ENCODE measurements at regions not wholly inside any gene's neighbourhood (a gene's known extent, or its start where the extent isn't known, plus 50 kb on each side); places are given as distances from the start of the nearest gene placed in this dataset.
A peak's percentile ranks its signal among the peaks of the same experiment; 100 is the strongest.

DNA sequence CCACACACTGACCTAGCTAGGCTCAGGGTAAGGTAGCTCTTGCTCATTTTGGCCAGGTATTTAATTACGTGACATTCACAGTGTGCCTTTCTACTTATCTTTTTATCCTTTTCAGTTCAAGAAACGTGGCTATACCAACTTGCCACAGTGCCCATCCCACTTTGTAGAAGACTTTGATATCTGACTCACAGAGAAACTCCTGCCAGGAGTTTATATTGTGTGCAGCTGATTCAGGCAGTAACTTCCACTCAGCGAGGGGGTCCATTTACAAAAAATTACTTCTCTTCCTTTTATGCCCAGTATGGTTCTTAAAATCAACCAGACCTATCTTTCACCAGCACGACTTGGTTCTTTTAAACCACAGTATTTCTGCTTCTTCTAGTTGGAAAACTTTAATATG lies 75.6 kb downstream of the PRL start:
- no peak for TF ChIP-seq MYC (IDR thresholded peaks at IDR 0.05; ENCODE audit: borderline replicate concordance, low read length)
- no peak for TF ChIP-seq EP300 (IDR thresholded peaks at IDR 0.05)
- no peak for TF ChIP-seq RARB (CRISPR knock-in tag; IDR thresholded peaks at IDR 0.05)
- TF ChIP-seq, protein P1, sequence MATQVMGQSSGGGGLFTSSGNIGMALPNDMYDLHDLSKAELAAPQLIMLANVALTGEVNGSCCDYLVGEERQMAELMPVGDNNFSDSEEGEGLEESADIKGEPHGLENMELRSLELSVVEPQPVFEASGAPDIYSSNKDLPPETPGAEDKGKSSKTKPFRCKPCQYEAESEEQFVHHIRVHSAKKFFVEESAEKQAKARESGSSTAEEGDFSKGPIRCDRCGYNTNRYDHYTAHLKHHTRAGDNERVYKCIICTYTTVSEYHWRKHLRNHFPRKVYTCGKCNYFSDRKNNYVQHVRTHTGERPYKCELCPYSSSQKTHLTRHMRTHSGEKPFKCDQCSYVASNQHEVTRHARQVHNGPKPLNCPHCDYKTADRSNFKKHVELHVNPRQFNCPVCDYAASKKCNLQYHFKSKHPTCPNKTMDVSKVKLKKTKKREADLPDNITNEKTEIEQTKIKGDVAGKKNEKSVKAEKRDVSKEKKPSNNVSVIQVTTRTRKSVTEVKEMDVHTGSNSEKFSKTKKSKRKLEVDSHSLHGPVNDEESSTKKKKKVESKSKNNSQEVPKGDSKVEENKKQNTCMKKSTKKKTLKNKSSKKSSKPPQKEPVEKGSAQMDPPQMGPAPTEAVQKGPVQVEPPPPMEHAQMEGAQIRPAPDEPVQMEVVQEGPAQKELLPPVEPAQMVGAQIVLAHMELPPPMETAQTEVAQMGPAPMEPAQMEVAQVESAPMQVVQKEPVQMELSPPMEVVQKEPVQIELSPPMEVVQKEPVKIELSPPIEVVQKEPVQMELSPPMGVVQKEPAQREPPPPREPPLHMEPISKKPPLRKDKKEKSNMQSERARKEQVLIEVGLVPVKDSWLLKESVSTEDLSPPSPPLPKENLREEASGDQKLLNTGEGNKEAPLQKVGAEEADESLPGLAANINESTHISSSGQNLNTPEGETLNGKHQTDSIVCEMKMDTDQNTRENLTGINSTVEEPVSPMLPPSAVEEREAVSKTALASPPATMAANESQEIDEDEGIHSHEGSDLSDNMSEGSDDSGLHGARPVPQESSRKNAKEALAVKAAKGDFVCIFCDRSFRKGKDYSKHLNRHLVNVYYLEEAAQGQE (IDR thresholded peaks at IDR 0.05), result no peak
- TF ChIP-seq ZC3H11A (IDR thresholded peaks at IDR 0.05), result no peak
- TF ChIP-seq POLR2AphosphoS2 (conservative IDR thresholded peaks at IDR 0.05; ENCODE audit: low read length), result no peak
- TF ChIP-seq RCOR1 (IDR thresholded peaks at IDR 0.05; ENCODE audit: low read depth, low read length), result no peak
- no peak for DNase-seq (ENCODE audit: low read depth in 1 of 2, low spot score in 1 of 2)
- POLR2A ChIA-PET, result no interaction called here
- no peak overlapping the region for H3K4me3 ChIP-seq
- H3K4me1 ChIP-seq, result peaks cover 10% of the 10 kb centered on the region; the same call in 2 of the 3 replicates
- CTCF ChIA-PET, result no interaction called here
- H3K9me3 ChIP-seq, result no peaks in the 10 kb centered on the region
- peak overlapping the region; percentile 50 for H3K4me2 ChIP-seq
- FAIRE-seq, result no peak
- H3K27ac ChIP-seq, result peak overlapping the region; percentile 17 to 60; a peak in 3 of 6 replicates
- 32% methylated on average over 4 of the region's 4 CpGs for WGBS (ENCODE audit: missing lambda C conversion rate)
- peak in 1 of 2 experiments; percentile 44; a peak in 1 of 6 replicates for ATAC-seq

DNA sequence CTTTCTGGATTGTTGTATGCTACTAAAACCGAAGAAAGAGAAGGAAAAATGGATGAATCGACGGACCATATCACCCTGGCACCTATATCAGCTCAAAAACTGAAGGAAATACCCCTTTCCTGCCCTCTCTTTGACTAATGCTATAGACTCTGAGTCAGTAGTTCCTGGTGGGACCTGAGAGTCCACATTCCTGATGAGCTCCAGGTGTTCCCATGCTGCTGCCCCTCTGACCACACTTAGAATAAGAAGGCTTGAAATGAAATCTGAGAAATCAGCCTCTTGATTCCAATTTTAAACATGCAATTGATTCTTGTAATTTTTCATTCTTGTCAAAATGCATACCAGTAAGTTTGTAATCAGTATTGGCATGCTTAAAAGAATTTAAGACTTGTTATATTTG lies 75.2 kb downstream of the PRL start:
- Histone ChIP-seq H3K4me3 (no peak overlapping the region), H3K27ac (peak overlapping the region in 1 of 2 experiments; percentile 50; a peak in 1 of 6 replicates), H3K4me2 (peak overlapping the region; percentile 50), H3K4me1 (peaks cover 10% of the 10 kb centered on the region; the same call in 2 of the 3 replicates), H3K9me3 (no peaks in the 10 kb centered on the region)
- 90% methylated on average over 3 of the region's 3 CpGs for WGBS (ENCODE audit: missing lambda C conversion rate)
- ATAC-seq (no peak), DNase-seq (ENCODE audit: low read depth in 1 of 2, low spot score in 1 of 2) (no peak), FAIRE-seq (no peak)
- TF ChIP-seq SREBF2 (IDR thresholded peaks at IDR 0.05) (no peak), CHD2 (IDR thresholded peaks at IDR 0.05; ENCODE audit: low read length, partially characterized antibody) (no peak), ZFP36 (IDR thresholded peaks at IDR 0.05; ENCODE audit: borderline replicate concordance, partially characterized antibody) (no peak), MAZ (IDR thresholded peaks at IDR 0.05; ENCODE audit: borderline replicate concordance, low read depth, low read length) (no peak), NFE2L2 (conservative IDR thresholded peaks at IDR 0.05; ENCODE audit: low read length) (no peak)
- TF ChIP-seq, protein P2, sequence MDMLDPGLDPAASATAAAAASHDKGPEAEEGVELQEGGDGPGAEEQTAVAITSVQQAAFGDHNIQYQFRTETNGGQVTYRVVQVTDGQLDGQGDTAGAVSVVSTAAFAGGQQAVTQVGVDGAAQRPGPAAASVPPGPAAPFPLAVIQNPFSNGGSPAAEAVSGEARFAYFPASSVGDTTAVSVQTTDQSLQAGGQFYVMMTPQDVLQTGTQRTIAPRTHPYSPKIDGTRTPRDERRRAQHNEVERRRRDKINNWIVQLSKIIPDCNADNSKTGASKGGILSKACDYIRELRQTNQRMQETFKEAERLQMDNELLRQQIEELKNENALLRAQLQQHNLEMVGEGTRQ (IDR thresholded peaks at IDR 0.05), result no peak
- TF ChIP-seq, protein P3, sequence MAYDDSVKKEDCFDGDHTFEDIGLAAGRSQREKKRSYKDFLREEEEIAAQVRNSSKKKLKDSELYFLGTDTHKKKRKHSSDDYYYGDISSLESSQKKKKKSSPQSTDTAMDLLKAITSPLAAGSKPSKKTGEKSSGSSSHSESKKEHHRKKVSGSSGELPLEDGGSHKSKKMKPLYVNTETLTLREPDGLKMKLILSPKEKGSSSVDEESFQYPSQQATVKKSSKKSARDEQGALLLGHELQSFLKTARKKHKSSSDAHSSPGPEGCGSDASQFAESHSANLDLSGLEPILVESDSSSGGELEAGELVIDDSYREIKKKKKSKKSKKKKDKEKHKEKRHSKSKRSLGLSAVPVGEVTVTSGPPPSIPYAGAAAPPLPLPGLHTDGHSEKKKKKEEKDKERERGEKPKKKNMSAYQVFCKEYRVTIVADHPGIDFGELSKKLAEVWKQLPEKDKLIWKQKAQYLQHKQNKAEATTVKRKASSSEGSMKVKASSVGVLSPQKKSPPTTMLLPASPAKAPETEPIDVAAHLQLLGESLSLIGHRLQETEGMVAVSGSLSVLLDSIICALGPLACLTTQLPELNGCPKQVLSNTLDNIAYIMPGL (CRISPR knock-in tag; IDR thresholded peaks at IDR 0.05; ENCODE audit: borderline replicate concordance), result no peak
- ChIA-PET POLR2A (no interaction called here), CTCF (no interaction called here)

DNA sequence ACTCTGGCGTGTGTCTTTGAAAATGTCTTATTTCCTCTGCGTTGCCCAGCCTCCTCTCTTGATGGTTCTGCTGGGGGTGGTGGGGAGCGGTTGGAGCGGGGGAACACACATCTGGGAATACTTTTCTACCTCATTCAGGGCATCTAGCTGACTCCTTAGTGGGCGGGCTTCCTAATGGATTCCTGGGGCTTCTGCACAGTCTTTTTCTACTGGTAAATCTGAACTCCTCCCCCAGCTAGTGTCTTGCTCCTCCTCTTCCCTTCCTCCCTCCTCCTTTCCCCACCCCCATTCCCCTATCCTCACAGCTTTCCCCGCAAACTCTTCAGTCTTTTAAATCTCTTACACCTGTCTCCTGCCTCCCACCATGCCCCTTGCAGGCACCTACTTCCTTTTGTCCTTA lies 74.4 kb downstream of the PRL start:
- DNase-seq (ENCODE audit: low read depth in 1 of 2, low spot score in 1 of 2) (no peak), ATAC-seq (no peak), FAIRE-seq (no peak)
- no peak overlapping the region for H3K27ac ChIP-seq
- TF ChIP-seq, protein P1 (IDR thresholded peaks at IDR 0.05), result no peak
- no peak for TF ChIP-seq CHD2 (IDR thresholded peaks at IDR 0.05; ENCODE audit: low read length, partially characterized antibody)
- no peaks in the 10 kb centered on the region for H3K9me3 ChIP-seq
- no peak overlapping the region for H3K4me2 ChIP-seq
- CTCF ChIA-PET, result no interaction called here
- POLR2A ChIA-PET, result no interaction called here
- no peak overlapping the region for H3K4me3 ChIP-seq
- H3K4me1 ChIP-seq, result peaks cover 10% of the 10 kb centered on the region; the same call in 2 of the 3 replicates
- WGBS (ENCODE audit: missing lambda C conversion rate), result 86% methylated on average over 6 of the region's 6 CpGs

All from A549 (cell line).